ENCODE measurements at regions not wholly inside any gene's neighbourhood (a gene's known extent, or its start where the extent isn't known, plus 50 kb on each side); places are given as distances from the start of the nearest gene placed in this dataset.

DNA sequence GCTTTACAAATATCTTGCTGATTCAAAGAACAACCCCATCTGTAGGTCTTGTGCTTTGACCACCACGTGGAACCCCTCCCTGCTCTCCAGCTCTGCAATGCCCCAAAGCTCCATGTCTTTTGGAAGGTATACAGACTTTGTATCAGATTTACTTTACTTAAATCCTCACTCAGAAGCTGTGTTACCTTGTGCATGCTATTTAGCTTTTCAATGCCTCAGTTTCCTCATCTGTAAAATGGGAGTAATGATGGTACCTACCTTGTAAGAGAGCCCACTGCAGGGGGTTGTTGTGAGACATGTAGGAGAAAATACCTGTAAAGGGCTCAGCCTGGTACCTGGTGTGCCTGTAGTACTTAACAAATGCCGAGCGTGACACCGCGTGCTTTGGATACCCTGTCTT lies 200.2 kb upstream of the CHD6 start:
- DNase-seq (ENCODE audit: low read depth, low spot score) (no peak), ATAC-seq (no peak)
- no peaks in the 10 kb centered on the region for H4K20me1 ChIP-seq (ENCODE audit: insufficient read depth)
- no peak overlapping the region for H3K9ac ChIP-seq (ENCODE audit: low read length)
- POLR2A ChIA-PET, result no interaction called here
- H3K27ac ChIP-seq (ENCODE audit: low read depth, low read length), result no peak overlapping the region
- CTCF ChIA-PET, result no interaction called here
- no peaks in the 10 kb centered on the region for H3K9me3 ChIP-seq (ENCODE audit: control insufficient read depth in 1 of 2, insufficient read depth in 1 of 2, low read depth in 1 of 2, low read length in 2 of 2)
- RAD21 ChIA-PET (ENCODE audit: low non-redundant PET in 1 of 2, low total read pairs in 2 of 2, uncharacterized antibody in 2 of 2, unreplicated experiment in 2 of 2), result no interaction called here
- no peak overlapping the region for H3K4me2 ChIP-seq (ENCODE audit: low read length)
- intact Hi-C loops (cut with micrococcal nuclease), result no loop called here
- BruUV-seq (replicated peaks), result no TSS peak
- peaks cover 6% of the 10 kb centered on the region; the same call in 1 of the 2 replicates for H3K27me3 ChIP-seq (ENCODE audit: insufficient read depth, low read length)
- H3K9me2 ChIP-seq (ENCODE audit: insufficient read depth), result no peaks in the 10 kb centered on the region
- H3K36me3 ChIP-seq (ENCODE audit: control insufficient read depth in 1 of 2, insufficient read depth in 2 of 2, low read length in 2 of 2), result no peaks in the 10 kb centered on the region
- H3K4me1 ChIP-seq (ENCODE audit: control insufficient read depth in 1 of 2, insufficient read depth in 2 of 2, low read length in 2 of 2), result no peaks in the 10 kb centered on the region
- no peak overlapping the region for H3K4me3 ChIP-seq (replicated peaks in 1 of 2; ENCODE audit: low read depth in 1 of 2, low read length in 2 of 2)
- no peaks in the 10 kb centered on the region for H3K79me2 ChIP-seq (ENCODE audit: insufficient read depth, low read length)
- no peak for TF ChIP-seq ELF1 (IDR thresholded peaks at IDR 0.05; ENCODE audit: borderline replicate concordance, low read depth)
- TF ChIP-seq SP1 (IDR thresholded peaks at IDR 0.05; ENCODE audit: low read depth), result no peak
- no peak for TF ChIP-seq POLR2AphosphoS5 (IDR thresholded peaks at IDR 0.05; ENCODE audit: low read depth, low read length)
- TF ChIP-seq TCF7L2 (IDR thresholded peaks at IDR 0.05; ENCODE audit: borderline replicate concordance, extremely low read depth, insufficient read depth, insufficient read length), result no peak
- no peak for TF ChIP-seq ZFX (IDR thresholded peaks at IDR 0.05)
- H2AFZ ChIP-seq (ENCODE audit: low read depth, low read length, poor library complexity, severe bottlenecking), result no peak overlapping the region

DNA sequence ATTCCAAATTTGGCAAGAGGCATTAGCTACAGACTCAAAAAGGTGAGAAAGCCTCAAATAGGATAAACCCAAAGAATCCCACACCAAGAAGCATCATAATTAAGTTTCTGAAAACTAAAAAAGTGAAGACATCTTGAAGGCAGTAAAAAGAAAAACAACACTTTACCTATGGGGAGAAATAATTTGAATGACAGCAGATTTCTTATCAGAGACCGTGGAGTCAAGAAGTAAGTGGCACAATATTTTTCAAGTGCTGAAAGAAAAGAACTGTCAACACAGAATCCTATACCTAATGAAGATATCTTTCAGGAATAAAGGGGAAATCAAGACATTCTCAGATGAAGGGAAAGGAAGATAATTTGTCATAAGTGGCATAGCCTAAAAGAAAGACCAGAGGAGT lies 193.3 kb upstream of the CHD6 start:
- H3K79me2 ChIP-seq (ENCODE audit: insufficient read depth, low read length), result no peaks in the 10 kb centered on the region
- intact Hi-C loops (cut with micrococcal nuclease), result no loop called here
- no peak overlapping the region for H3K4me3 ChIP-seq (replicated peaks in 1 of 2; ENCODE audit: low read depth in 1 of 2, low read length in 2 of 2)
- H3K27me3 ChIP-seq (ENCODE audit: insufficient read depth, low read length), result no peaks in the 10 kb centered on the region
- H2AFZ ChIP-seq (ENCODE audit: low read depth, low read length, poor library complexity, severe bottlenecking), result no peak overlapping the region
- CTCF ChIA-PET, result no interaction called here
- TF ChIP-seq EGR1 (IDR thresholded peaks at IDR 0.05; ENCODE audit: low read depth) (no peak), JUND (IDR thresholded peaks at IDR 0.05) (no peak), ZNF274 (IDR thresholded peaks at IDR 0.05; ENCODE audit: low read depth, low read length) (no peak), SIN3A (IDR thresholded peaks at IDR 0.05; ENCODE audit: low read depth) (no peak), RAD21 (IDR thresholded peaks at IDR 0.05; ENCODE audit: low read depth) (no peak), EZH2 (IDR thresholded peaks at IDR 0.05) (no peak), CBX3 (IDR thresholded peaks at IDR 0.05; ENCODE audit: low read depth) (no peak), POLR2AphosphoS5 (IDR thresholded peaks at IDR 0.05; ENCODE audit: low read depth, low read length) (no peak), SRF (IDR thresholded peaks at IDR 0.05; ENCODE audit: low read depth) (no peak), ELF1 (IDR thresholded peaks at IDR 0.05; ENCODE audit: borderline replicate concordance, low read depth) (no peak), CEBPB (IDR thresholded peaks at IDR 0.05; ENCODE audit: low read depth) (no peak), ZFX (IDR thresholded peaks at IDR 0.05) (no peak), FOSL1 (IDR thresholded peaks at IDR 0.05; ENCODE audit: low read depth) (no peak), EZH2phosphoT487 (IDR thresholded peaks at IDR 0.05; ENCODE audit: borderline replicate concordance) (no peak), SP1 (IDR thresholded peaks at IDR 0.05; ENCODE audit: low read depth) (no peak)
- TF ChIP-seq, protein P1, sequence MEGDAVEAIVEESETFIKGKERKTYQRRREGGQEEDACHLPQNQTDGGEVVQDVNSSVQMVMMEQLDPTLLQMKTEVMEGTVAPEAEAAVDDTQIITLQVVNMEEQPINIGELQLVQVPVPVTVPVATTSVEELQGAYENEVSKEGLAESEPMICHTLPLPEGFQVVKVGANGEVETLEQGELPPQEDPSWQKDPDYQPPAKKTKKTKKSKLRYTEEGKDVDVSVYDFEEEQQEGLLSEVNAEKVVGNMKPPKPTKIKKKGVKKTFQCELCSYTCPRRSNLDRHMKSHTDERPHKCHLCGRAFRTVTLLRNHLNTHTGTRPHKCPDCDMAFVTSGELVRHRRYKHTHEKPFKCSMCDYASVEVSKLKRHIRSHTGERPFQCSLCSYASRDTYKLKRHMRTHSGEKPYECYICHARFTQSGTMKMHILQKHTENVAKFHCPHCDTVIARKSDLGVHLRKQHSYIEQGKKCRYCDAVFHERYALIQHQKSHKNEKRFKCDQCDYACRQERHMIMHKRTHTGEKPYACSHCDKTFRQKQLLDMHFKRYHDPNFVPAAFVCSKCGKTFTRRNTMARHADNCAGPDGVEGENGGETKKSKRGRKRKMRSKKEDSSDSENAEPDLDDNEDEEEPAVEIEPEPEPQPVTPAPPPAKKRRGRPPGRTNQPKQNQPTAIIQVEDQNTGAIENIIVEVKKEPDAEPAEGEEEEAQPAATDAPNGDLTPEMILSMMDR (IDR thresholded peaks at IDR 0.05 in 2 of 3, conservative IDR thresholded peaks at IDR 0.05 in 1 of 3; ENCODE audit: borderline replicate concordance in 1 of 3, insufficient read depth in 1 of 3, low read depth in 2 of 3, low read length in 2 of 3), result no peak
- TF ChIP-seq, protein P2, sequence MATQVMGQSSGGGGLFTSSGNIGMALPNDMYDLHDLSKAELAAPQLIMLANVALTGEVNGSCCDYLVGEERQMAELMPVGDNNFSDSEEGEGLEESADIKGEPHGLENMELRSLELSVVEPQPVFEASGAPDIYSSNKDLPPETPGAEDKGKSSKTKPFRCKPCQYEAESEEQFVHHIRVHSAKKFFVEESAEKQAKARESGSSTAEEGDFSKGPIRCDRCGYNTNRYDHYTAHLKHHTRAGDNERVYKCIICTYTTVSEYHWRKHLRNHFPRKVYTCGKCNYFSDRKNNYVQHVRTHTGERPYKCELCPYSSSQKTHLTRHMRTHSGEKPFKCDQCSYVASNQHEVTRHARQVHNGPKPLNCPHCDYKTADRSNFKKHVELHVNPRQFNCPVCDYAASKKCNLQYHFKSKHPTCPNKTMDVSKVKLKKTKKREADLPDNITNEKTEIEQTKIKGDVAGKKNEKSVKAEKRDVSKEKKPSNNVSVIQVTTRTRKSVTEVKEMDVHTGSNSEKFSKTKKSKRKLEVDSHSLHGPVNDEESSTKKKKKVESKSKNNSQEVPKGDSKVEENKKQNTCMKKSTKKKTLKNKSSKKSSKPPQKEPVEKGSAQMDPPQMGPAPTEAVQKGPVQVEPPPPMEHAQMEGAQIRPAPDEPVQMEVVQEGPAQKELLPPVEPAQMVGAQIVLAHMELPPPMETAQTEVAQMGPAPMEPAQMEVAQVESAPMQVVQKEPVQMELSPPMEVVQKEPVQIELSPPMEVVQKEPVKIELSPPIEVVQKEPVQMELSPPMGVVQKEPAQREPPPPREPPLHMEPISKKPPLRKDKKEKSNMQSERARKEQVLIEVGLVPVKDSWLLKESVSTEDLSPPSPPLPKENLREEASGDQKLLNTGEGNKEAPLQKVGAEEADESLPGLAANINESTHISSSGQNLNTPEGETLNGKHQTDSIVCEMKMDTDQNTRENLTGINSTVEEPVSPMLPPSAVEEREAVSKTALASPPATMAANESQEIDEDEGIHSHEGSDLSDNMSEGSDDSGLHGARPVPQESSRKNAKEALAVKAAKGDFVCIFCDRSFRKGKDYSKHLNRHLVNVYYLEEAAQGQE (IDR thresholded peaks at IDR 0.05; ENCODE audit: low read depth), result no peak
- no peak overlapping the region for H3K9ac ChIP-seq (ENCODE audit: low read length)
- H3K9me2 ChIP-seq (ENCODE audit: insufficient read depth), result no peaks in the 10 kb centered on the region
- H3K4me1 ChIP-seq (ENCODE audit: control insufficient read depth in 1 of 2, insufficient read depth in 2 of 2, low read length in 2 of 2), result no peaks in the 10 kb centered on the region
- ATAC-seq (no peak), DNase-seq (ENCODE audit: low read depth, low spot score) (no peak)
- POLR2A ChIA-PET, result no interaction called here
- H3K27ac ChIP-seq (ENCODE audit: low read depth, low read length), result no peak overlapping the region
- H3K4me2 ChIP-seq (ENCODE audit: low read length), result no peak overlapping the region
- H3K9me3 ChIP-seq (ENCODE audit: control insufficient read depth in 1 of 2, insufficient read depth in 1 of 2, low read depth in 1 of 2, low read length in 2 of 2), result no peaks in the 10 kb centered on the region
- BruUV-seq (replicated peaks), result no TSS peak
- RAD21 ChIA-PET (ENCODE audit: low non-redundant PET in 1 of 2, low total read pairs in 2 of 2, uncharacterized antibody in 2 of 2, unreplicated experiment in 2 of 2), result no interaction called here
- no peaks in the 10 kb centered on the region for H3K36me3 ChIP-seq (ENCODE audit: control insufficient read depth in 1 of 2, insufficient read depth in 2 of 2, low read length in 2 of 2)
- no peaks in the 10 kb centered on the region for H4K20me1 ChIP-seq (ENCODE audit: insufficient read depth)
